Activated T-cell treated with anti-CD3 and anti-CD28 coated beads, Interleukin-2, amount 50 U/mL, for 48 hours (primary cell): ENCODE measurements at regions not wholly inside any gene's neighbourhood (a gene's known extent, or its start where the extent isn't known, plus 50 kb on each side); places are given as distances from the start of the nearest gene placed in this dataset.
"Not testable (repeated sequence)": the region's sequence is repeated elsewhere in the genome, so short reads cannot be mapped to it uniquely, and the experiment has no call there.

Experiments
- DNase-seq, 2 experiments: peaks; one replicate each; pipeline ENCODE4 v3.0.0-alpha.2; 2020

GRCh38 chr4:24236532-24236931, 346.7 kb upstream of the PPARGC1A start:
- DNase-seq: no peak

- DNase-seq: no peak
Observed at GRCh38 chr4:24236120-24236519, 346.3 kb upstream of the PPARGC1A start.

- no peak for DNase-seq
Observed at GRCh38 chr4:24235618-24236017, 345.8 kb upstream of the PPARGC1A start.

- no peak for DNase-seq
Observed at GRCh38 chr4:24234288-24234848, 344.5 kb upstream of the PPARGC1A start.

GRCh38 chr4:24230955-24231354, 341.1 kb upstream of the PPARGC1A start:
- no peak for DNase-seq

- no peak for DNase-seq
Observed at GRCh38 chr4:24229978-24230377, 340.1 kb upstream of the PPARGC1A start.

- no peak for DNase-seq
Observed at GRCh38 chr4:24228692-24229091, 338.8 kb upstream of the PPARGC1A start.

- DNase-seq: no peak
Observed at GRCh38 chr4:24226667-24227066, 336.8 kb upstream of the PPARGC1A start.

GRCh38 chr4:24226023-24226422, 336.2 kb upstream of the PPARGC1A start:
- DNase-seq: no peak

- DNase-seq: no peak
Observed at GRCh38 chr4:24224446-24224845, 334.6 kb upstream of the PPARGC1A start.

GRCh38 chr4:24219209-24219608, 329.4 kb upstream of the PPARGC1A start:
- no peak for DNase-seq

GRCh38 chr4:24218566-24218965, 328.7 kb upstream of the PPARGC1A start:
- DNase-seq: no peak

- no peak for DNase-seq
Observed at GRCh38 chr4:24214796-24215195, 324.9 kb upstream of the PPARGC1A start.

GRCh38 chr4:24213961-24214360, 324.1 kb upstream of the PPARGC1A start:
- no peak for DNase-seq

- DNase-seq: no peak
Observed at GRCh38 chr4:24212642-24213041, 322.8 kb upstream of the PPARGC1A start.

GRCh38 chr4:24211856-24212255, 322.0 kb upstream of the PPARGC1A start:
- DNase-seq: no peak

- no peak for DNase-seq
Observed at GRCh38 chr4:24210332-24210902, 320.6 kb upstream of the PPARGC1A start.

GRCh38 chr4:24209906-24210305, 320.1 kb upstream of the PPARGC1A start:
- DNase-seq: no peak

GRCh38 chr4:24209131-24209530, 319.3 kb upstream of the PPARGC1A start:
- no peak for DNase-seq

- DNase-seq: no peak
Observed at GRCh38 chr4:24208691-24209090, 318.8 kb upstream of the PPARGC1A start.

GRCh38 chr4:24204708-24205107, 314.9 kb upstream of the PPARGC1A start:
- DNase-seq: not testable (repeated sequence)

- DNase-seq: no peak
Observed at GRCh38 chr4:24203926-24204325, 314.1 kb upstream of the PPARGC1A start.

- no peak for DNase-seq
Observed at GRCh38 chr4:24202579-24202978, 312.7 kb upstream of the PPARGC1A start.

- no peak for DNase-seq
Observed at GRCh38 chr4:24197955-24198354, 308.1 kb upstream of the PPARGC1A start.

GRCh38 chr4:24196785-24197184, 306.9 kb upstream of the PPARGC1A start:
- DNase-seq: no peak
